ENCODE measurements at regions not wholly inside any gene's neighbourhood (a gene's known extent, or its start where the extent isn't known, plus 50 kb on each side); places are given as distances from the start of the nearest gene placed in this dataset.

GRCh38 chr10:56823849-56824248 is 462.8 kb upstream of the ZWINT start:
- H3K4me3 ChIP-seq: no peak overlapping the region
- H3K9me3 ChIP-seq: peaks cover 0 to 5% (median 1%) of the 10 kb centered on the region in 4 donors
- TF ChIP-seq EP300 (IDR thresholded peaks at IDR 0.05): no peak
- TF ChIP-seq POLR2A (IDR thresholded peaks at IDR 0.05): no peak
- no peak for TF ChIP-seq POLR2AphosphoS5 (IDR thresholded peaks at IDR 0.05)
- TF ChIP-seq CTCF (IDR thresholded peaks at IDR 0.05): no peak
- no peaks in the 10 kb centered on the region for H3K4me1 ChIP-seq
- H3K36me3 ChIP-seq: no peaks in the 10 kb centered on the region
- 20 to 45% methylated on average over 1 of the region's 1 CpG for WGBS, 2 donors
- intact Hi-C loops (cut with DNase I): no loop called here
- DNase-seq: no peak
- H3K27ac ChIP-seq: no peak overlapping the region
- H3K27me3 ChIP-seq: no peaks in the 10 kb centered on the region

DNA sequence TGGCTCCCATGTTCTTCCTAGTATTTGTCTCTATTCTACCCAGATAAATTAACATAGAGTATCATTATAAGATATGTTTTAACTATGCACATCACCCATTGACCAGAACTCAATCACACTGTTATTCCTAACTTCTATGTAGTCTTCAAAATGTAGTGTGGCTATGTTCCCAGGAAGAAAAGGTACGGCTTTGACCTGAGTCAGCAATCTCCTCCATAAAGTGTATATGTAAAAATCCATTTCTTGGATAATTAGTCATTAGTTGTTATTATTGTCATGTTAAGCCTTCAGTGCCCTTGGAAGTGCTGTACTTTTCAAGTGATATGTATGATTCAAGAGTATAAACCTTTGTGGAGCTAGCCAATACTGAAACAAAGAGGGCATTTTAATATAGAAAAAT is 444.0 kb upstream of the ZWINT start:
- WGBS, 2 donors: 42 to 48% methylated on average over 1 of the region's 1 CpG

GRCh38 chr10:56785292-56785691 is 424.2 kb upstream of the ZWINT start:
- intact Hi-C loops (cut with DNase I): no loop called here
- 54 to 69% methylated on average over 3 of the region's 3 CpGs for WGBS, 2 donors

More for the DNA sequence above, 444.0 kb upstream of the ZWINT start:
- DNase-seq: no peak
- no peak overlapping the region for H3K4me3 ChIP-seq
- no peaks in the 10 kb centered on the region for H3K4me1 ChIP-seq
- no peaks in the 10 kb centered on the region for H3K27me3 ChIP-seq
- TF ChIP-seq POLR2AphosphoS5 (IDR thresholded peaks at IDR 0.05): no peak
- no peak for TF ChIP-seq EP300 (IDR thresholded peaks at IDR 0.05)
- TF ChIP-seq CTCF (IDR thresholded peaks at IDR 0.05): no peak
- TF ChIP-seq POLR2A (IDR thresholded peaks at IDR 0.05): no peak
- no peaks in the 10 kb centered on the region for H3K9me3 ChIP-seq
- H3K27ac ChIP-seq: no peak overlapping the region
- no peaks in the 10 kb centered on the region for H3K36me3 ChIP-seq
- intact Hi-C loops (cut with DNase I): no loop called here

DNA sequence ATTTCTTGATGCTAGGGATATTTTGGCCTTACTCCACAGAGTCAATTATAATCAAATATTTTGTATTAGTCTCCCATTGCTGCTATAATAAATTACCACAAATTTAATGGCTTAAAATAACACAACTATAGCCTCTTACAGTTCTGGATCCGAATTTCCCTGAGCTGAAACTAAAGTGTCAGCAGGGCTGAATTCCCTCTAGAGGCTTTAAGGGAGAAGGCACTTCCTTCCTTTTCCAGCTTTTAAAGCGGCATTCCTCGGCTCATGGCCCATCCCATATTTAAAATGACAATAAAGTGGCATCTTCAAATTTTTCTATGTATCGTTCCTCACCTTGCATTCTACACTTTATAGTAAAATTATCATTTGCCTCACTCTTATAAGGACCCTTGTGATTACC is 421.4 kb upstream of the ZWINT start:
- H3K4me1 ChIP-seq: no peaks in the 10 kb centered on the region
- H3K36me3 ChIP-seq: no peaks in the 10 kb centered on the region
- no peak overlapping the region for H3K4me3 ChIP-seq
- intact Hi-C loops (cut with DNase I): no loop called here
- H3K9me3 ChIP-seq: peaks cover 0 to 4% (median 0%) of the 10 kb centered on the region in 4 donors
- no peak for DNase-seq
- TF ChIP-seq POLR2A (IDR thresholded peaks at IDR 0.05) (no peak), POLR2AphosphoS5 (IDR thresholded peaks at IDR 0.05) (no peak), CTCF (IDR thresholded peaks at IDR 0.05) (no peak), EP300 (IDR thresholded peaks at IDR 0.05) (no peak)
- no peaks in the 10 kb centered on the region for H3K27me3 ChIP-seq
- no peak overlapping the region for H3K27ac ChIP-seq
- WGBS, 2 donors: 36 to 43% methylated on average over 4 of the region's 4 CpGs

More at GRCh38 chr10:56785292-56785691, 424.2 kb upstream of the ZWINT start:
- TF ChIP-seq CTCF (IDR thresholded peaks at IDR 0.05) (no peak), POLR2A (IDR thresholded peaks at IDR 0.05) (no peak), POLR2AphosphoS5 (IDR thresholded peaks at IDR 0.05) (no peak), EP300 (IDR thresholded peaks at IDR 0.05) (no peak)
- Histone ChIP-seq H3K4me1 (no peaks in the 10 kb centered on the region), H3K27me3 (no peaks in the 10 kb centered on the region), H3K36me3 (no peaks in the 10 kb centered on the region), H3K4me3 (no peak overlapping the region), H3K9me3 (peaks cover 0 to 4% (median 0%) of the 10 kb centered on the region in 4 donors), H3K27ac (no peak overlapping the region)
- no peak for DNase-seq

DNA sequence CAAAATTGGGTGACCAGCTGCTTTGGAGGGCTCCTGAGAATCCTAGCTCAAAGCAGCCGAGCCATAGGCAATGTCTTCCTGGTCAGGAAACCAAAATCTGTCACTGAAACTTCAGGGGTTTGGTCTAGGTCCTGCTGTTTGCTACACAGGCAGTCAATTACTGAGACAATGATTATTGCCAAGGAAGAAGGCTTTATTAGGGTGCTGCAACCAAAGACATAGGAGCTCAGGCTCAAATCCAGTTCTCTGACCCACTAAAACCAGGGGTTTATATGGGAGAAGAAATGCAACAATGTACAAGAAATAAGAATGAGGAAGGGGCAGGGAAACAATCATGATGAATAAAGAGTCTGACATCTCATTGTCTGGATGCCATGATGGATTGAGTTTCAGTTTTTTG is 410.3 kb upstream of the ZWINT start:
- Histone ChIP-seq H3K9me3 (peaks cover 0 to 3% (median 2%) of the 10 kb centered on the region in 4 donors), H3K4me1 (no peaks in the 10 kb centered on the region), H3K27me3 (no peaks in the 10 kb centered on the region), H3K27ac (no peak overlapping the region), H3K4me3 (no peak overlapping the region), H3K36me3 (no peaks in the 10 kb centered on the region)
- 49 to 55% methylated on average over 1 of the region's 1 CpG for WGBS, 2 donors
- intact Hi-C loops (cut with DNase I): no loop called here
- DNase-seq: no peak
- TF ChIP-seq EP300 (IDR thresholded peaks at IDR 0.05) (no peak), POLR2A (IDR thresholded peaks at IDR 0.05) (no peak), CTCF (IDR thresholded peaks at IDR 0.05) (no peak), POLR2AphosphoS5 (IDR thresholded peaks at IDR 0.05) (no peak)

Data from sigmoid colon (tissue), 6 donors.